ENCODE measurements at regions not wholly inside any gene's neighbourhood (a gene's known extent, or its start where the extent isn't known, plus 50 kb on each side); places are given as distances from the start of the nearest gene placed in this dataset.

DNA sequence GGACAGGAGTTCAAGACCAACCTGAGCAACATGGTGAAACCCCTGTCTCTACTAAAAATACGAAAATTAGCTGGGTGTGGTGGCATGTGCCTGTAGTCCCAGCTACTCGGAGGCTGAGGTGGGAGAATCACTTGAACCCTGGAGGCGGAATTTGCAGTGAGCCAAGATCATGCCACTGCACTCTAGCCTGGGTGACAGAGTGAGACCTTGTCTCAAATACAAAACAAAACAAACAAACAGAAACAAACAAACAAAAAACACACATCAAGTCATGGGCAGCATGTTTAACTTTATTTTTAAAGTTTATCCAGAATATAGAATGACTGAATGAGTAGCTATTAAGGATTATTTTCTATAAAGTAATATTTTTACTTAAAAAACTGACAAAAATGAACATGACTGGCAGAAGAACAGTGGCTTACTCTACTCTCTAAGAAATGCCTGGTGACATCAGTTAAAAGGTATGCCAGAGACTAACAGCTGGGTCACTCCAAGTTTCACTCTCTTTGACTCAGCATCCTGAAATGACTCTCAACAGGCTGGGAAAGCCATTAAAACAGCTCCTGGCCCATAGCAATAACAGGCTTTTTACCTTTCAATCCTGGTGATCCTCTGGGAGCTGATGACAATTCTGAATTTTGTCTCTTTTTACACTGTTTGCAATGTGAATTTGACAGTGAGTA is 66.1 kb upstream of the FOXN2 start:
- H3K9ac ChIP-seq (ENCODE audit: low read depth, low read length, poor library complexity, severe bottlenecking): no peak overlapping the region

DNA sequence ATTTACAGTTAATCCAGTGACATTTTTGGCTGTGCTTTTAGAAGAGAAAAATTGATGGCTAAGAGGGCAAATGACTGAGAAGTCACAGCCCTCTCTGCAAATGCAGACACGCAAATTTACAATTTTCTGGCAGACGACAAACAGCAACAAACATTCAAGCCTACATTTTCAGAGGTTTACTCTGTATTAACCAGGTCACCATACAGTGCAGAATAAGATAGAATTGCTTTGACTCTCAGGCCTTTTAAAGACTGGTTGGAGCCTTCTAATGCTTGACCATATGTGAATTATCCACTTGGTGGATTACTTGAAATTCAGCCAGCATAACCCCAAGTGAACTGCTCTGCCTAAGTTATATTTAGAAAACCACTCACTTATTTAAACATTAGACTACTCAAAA is 65.5 kb upstream of the FOXN2 start:
- no peaks in the 10 kb centered on the region for H3K79me2 ChIP-seq (ENCODE audit: insufficient read depth, low read length)
- no peaks in the 10 kb centered on the region for H4K20me1 ChIP-seq (ENCODE audit: insufficient read depth, low read length, poor library complexity, severe bottlenecking)
- TF ChIP-seq, protein P1, sequence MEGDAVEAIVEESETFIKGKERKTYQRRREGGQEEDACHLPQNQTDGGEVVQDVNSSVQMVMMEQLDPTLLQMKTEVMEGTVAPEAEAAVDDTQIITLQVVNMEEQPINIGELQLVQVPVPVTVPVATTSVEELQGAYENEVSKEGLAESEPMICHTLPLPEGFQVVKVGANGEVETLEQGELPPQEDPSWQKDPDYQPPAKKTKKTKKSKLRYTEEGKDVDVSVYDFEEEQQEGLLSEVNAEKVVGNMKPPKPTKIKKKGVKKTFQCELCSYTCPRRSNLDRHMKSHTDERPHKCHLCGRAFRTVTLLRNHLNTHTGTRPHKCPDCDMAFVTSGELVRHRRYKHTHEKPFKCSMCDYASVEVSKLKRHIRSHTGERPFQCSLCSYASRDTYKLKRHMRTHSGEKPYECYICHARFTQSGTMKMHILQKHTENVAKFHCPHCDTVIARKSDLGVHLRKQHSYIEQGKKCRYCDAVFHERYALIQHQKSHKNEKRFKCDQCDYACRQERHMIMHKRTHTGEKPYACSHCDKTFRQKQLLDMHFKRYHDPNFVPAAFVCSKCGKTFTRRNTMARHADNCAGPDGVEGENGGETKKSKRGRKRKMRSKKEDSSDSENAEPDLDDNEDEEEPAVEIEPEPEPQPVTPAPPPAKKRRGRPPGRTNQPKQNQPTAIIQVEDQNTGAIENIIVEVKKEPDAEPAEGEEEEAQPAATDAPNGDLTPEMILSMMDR (conservative IDR thresholded peaks at IDR 0.05; ENCODE audit: low read length): no peak
- TF ChIP-seq EZH2phosphoT487 (IDR thresholded peaks at IDR 0.05; ENCODE audit: borderline replicate concordance): no peak
- no peaks in the 10 kb centered on the region for H3K9me2 ChIP-seq (replicated peaks; ENCODE audit: low read depth, low read length)
- no peak overlapping the region for H3K4me3 ChIP-seq (ENCODE audit: low read length, poor library complexity, severe bottlenecking)
- 0 out of 2 replicates have a peak overlapping the region, but pooled peaks have one; percentile 20 for H2AFZ ChIP-seq (ENCODE audit: low read length)
- no peaks in the 10 kb centered on the region for H3K9me3 ChIP-seq (ENCODE audit: insufficient read depth, low read depth, low read length)
- no peaks in the 10 kb centered on the region for H3K27me3 ChIP-seq (ENCODE audit: insufficient read depth, low read length, poor library complexity, severe bottlenecking)
- H3F3A ChIP-seq (ENCODE audit: low read depth): no peaks in the 10 kb centered on the region
- H3K4me1 ChIP-seq (ENCODE audit: insufficient read depth, low read length, poor library complexity, severe bottlenecking): no peaks in the 10 kb centered on the region
- no peak overlapping the region for H3K4me2 ChIP-seq (ENCODE audit: low read depth, low read length, poor library complexity, severe bottlenecking)
- no peak overlapping the region for H3K9ac ChIP-seq (ENCODE audit: low read depth, low read length, poor library complexity, severe bottlenecking)
- no peaks in the 10 kb centered on the region for H3K36me3 ChIP-seq (ENCODE audit: insufficient read depth, low read length)

More for the DNA sequence above, 66.1 kb upstream of the FOXN2 start:
- Histone ChIP-seq H3K36me3 (ENCODE audit: insufficient read depth, low read length) (no peaks in the 10 kb centered on the region), H3K79me2 (ENCODE audit: insufficient read depth, low read length) (no peaks in the 10 kb centered on the region), H3K9me2 (replicated peaks; ENCODE audit: low read depth, low read length) (no peaks in the 10 kb centered on the region), H3K4me2 (ENCODE audit: low read depth, low read length, poor library complexity, severe bottlenecking) (no peak overlapping the region), H3K27me3 (ENCODE audit: insufficient read depth, low read length, poor library complexity, severe bottlenecking) (no peaks in the 10 kb centered on the region), H3K4me1 (ENCODE audit: insufficient read depth, low read length, poor library complexity, severe bottlenecking) (no peaks in the 10 kb centered on the region), H3K9me3 (ENCODE audit: insufficient read depth, low read depth, low read length) (no peaks in the 10 kb centered on the region), H3F3A (ENCODE audit: low read depth) (no peaks in the 10 kb centered on the region), H3K4me3 (ENCODE audit: low read length, poor library complexity, severe bottlenecking) (no peak overlapping the region), H4K20me1 (ENCODE audit: insufficient read depth, low read length, poor library complexity, severe bottlenecking) (no peaks in the 10 kb centered on the region), H2AFZ (ENCODE audit: low read length) (peak overlapping the region; percentile 20; the same call in 1 of the 2 replicates)
- TF ChIP-seq, protein P1 (conservative IDR thresholded peaks at IDR 0.05; ENCODE audit: low read length): no peak
- TF ChIP-seq EZH2phosphoT487 (IDR thresholded peaks at IDR 0.05; ENCODE audit: borderline replicate concordance): no peak

DNA sequence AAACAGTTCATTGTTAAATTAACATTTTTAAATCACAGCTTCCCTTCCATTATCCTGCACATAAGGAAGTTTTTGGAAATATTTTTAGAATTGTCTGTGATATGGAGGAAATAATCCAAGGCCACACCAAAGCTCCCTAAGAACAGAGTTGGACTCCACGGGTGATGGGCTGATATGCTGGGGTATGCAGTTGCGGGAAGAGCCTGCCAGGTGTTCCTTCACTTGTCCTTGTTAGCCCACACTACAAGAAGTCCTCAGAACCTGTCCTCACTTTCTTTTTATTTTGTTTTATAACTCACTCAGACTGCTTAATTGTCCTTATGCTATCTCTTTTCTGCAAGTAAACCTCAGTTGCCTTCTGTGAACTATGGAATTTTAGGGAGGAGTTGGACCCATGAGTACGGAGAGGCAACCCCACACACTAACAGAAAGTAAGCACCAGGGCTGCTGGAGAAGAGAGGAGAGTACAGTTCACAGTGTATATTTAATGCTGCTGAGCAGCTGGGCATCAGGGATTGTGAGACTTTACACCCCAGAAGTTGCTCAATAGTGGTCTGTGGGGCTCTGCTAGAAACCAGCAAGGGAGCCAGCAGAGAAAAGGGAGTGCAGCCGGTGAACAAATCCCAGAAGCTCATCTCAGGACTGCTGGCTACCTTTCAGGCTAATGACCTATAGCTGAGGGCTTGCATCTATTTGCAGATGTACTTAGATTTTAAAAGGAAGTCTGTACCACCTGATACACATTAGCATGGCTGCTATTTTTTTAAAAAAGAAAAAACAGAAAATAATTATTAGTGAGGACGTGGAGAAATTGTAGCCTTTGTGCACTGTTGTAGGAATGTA is 64.6 kb upstream of the FOXN2 start:
- Histone ChIP-seq H3K79me2 (ENCODE audit: insufficient read depth, low read length) (no peaks in the 10 kb centered on the region), H3K27me3 (ENCODE audit: insufficient read depth, low read length, poor library complexity, severe bottlenecking) (no peaks in the 10 kb centered on the region), H3F3A (ENCODE audit: low read depth) (no peaks in the 10 kb centered on the region), H2AFZ (ENCODE audit: low read length) (no peak overlapping the region), H3K36me3 (ENCODE audit: insufficient read depth, low read length) (no peaks in the 10 kb centered on the region), H3K9me2 (replicated peaks; ENCODE audit: low read depth, low read length) (no peaks in the 10 kb centered on the region), H4K20me1 (ENCODE audit: insufficient read depth, low read length, poor library complexity, severe bottlenecking) (no peaks in the 10 kb centered on the region), H3K9ac (ENCODE audit: low read depth, low read length, poor library complexity, severe bottlenecking) (no peak overlapping the region), H3K4me2 (ENCODE audit: low read depth, low read length, poor library complexity, severe bottlenecking) (no peak overlapping the region), H3K9me3 (ENCODE audit: insufficient read depth, low read depth, low read length) (no peaks in the 10 kb centered on the region), H3K4me1 (ENCODE audit: insufficient read depth, low read length, poor library complexity, severe bottlenecking) (no peaks in the 10 kb centered on the region), H3K4me3 (ENCODE audit: low read length, poor library complexity, severe bottlenecking) (no peak overlapping the region)
- TF ChIP-seq, protein P1 (conservative IDR thresholded peaks at IDR 0.05; ENCODE audit: low read length): no peak
